GM18873 (cell line): ENCODE measurements at regions not wholly inside any gene's neighbourhood (a gene's known extent, or its start where the extent isn't known, plus 50 kb on each side); places are given as distances from the start of the nearest gene placed in this dataset.

Source experiments
- ATAC-seq: cut with Tn5 transposase; IDR thresholded peaks from one replicate; pipeline ENCODE4 v1.9.1; 2021; ENCODE audit warnings: mild to moderate bottlenecking, moderate library complexity, moderate number of reproducible peaks; ENCODE audit not compliant: unreplicated experiment, low FRiP score

GRCh38 chr10:88081457-88082054, 218.1 kb downstream of the PTEN start:
- no peak for ATAC-seq

- ATAC-seq: peak; percentile 12
These were observed 219.0 kb downstream of the PTEN start for GRCh38 chr10:88082391-88082790.

- peak; percentile 75 for ATAC-seq
These were observed 219.6 kb downstream of the PTEN start for GRCh38 chr10:88082806-88083596.

GRCh38 chr10:88083597-88083989, 220.2 kb downstream of the PTEN start:
- no peak for ATAC-seq

- no peak for ATAC-seq
These were observed 222.9 kb downstream of the PTEN start for GRCh38 chr10:88086187-88086960.

GRCh38 chr10:88088441-88089340, 225.3 kb downstream of the PTEN start:
- ATAC-seq: no peak

- ATAC-seq: no peak
These were observed 226.1 kb downstream of the PTEN start for GRCh38 chr10:88089498-88089897.

- ATAC-seq: no peak
These were observed 227.3 kb downstream of the PTEN start for GRCh38 chr10:88090568-88091214.

GRCh38 chr10:88091490-88092061, 228.2 kb downstream of the PTEN start:
- ATAC-seq: peak; percentile 77

- ATAC-seq: no peak
These were observed 228.8 kb downstream of the PTEN start for GRCh38 chr10:88092265-88092664.

- no peak for ATAC-seq
These were observed 229.5 kb downstream of the PTEN start for GRCh38 chr10:88092973-88093372.

GRCh38 chr10:88094795-88095194, 231.4 kb downstream of the PTEN start:
- ATAC-seq: no peak

- no peak for ATAC-seq
These were observed 231.8 kb downstream of the PTEN start for GRCh38 chr10:88095223-88095721.

- ATAC-seq: no peak
These were observed 232.5 kb downstream of the PTEN start for GRCh38 chr10:88095778-88096431.

GRCh38 chr10:88097092-88097516, 233.7 kb downstream of the PTEN start:
- ATAC-seq: no peak

GRCh38 chr10:88097536-88097935, 234.1 kb downstream of the PTEN start:
- ATAC-seq: no peak

- ATAC-seq: no peak
These were observed 236.9 kb downstream of the PTEN start for GRCh38 chr10:88100281-88100680.

- no peak for ATAC-seq
These were observed 238.2 kb downstream of the PTEN start for GRCh38 chr10:88101666-88102065.

GRCh38 chr10:88103576-88103975, 240.2 kb downstream of the PTEN start:
- ATAC-seq: no peak
